Left kidney (tissue), 1 donor: ENCODE measurements at regions not wholly inside any gene's neighbourhood (a gene's known extent, or its start where the extent isn't known, plus 50 kb on each side); places are given as distances from the start of the nearest gene placed in this dataset.

Experiments used
- DNase-seq: peaks from one replicate; pipeline ENCODE4 v3.0.0-alpha.2; 2013

DNA sequence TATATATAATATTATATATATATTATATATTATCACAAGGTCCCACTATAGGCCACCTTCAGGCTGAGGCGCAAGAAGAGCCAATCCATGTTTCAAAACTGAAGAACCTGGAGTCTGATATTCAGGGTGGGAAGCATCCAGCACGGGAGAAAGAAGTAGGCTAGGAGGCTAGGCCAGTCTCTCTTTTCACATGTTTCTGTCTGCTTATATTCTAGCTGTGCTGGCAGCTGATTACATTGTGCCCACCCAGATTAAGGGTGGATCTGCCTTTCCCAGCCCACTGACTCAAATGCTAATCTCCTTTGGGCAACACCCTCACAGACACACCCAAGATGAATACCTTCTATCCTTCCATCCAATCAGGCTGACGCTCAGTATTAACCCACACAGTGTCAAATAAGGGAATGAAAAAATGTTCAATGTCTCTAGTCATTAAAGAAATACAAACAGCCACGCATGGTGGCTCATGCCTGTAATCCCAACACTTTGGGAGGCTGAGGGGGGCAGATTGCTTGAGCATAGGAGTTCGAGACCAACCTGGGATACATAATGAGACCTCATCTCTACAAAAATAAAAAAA lies 135.4 kb upstream of the PCBD1 start:
- DNase-seq = no peak

DNA sequence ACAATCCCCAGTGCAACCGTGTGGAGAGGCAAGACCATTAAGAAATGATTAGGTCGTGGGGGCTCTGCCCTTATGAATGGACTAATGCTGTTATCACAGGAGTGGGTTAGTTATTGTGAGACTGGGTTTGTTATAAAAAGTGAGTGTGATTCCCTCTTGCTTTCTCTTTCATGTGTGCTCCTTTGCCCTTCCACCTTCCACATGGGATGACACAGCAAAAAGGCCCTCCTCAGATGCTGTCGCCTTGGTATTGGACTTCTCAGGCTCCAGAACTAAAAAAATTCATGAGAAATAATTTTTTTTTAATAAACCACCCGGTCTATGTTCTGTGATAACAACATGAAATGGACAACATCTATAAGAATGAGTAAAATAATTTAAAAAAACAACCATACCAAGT lies 136.1 kb upstream of the PCBD1 start:
- DNase-seq = no peak

DNA sequence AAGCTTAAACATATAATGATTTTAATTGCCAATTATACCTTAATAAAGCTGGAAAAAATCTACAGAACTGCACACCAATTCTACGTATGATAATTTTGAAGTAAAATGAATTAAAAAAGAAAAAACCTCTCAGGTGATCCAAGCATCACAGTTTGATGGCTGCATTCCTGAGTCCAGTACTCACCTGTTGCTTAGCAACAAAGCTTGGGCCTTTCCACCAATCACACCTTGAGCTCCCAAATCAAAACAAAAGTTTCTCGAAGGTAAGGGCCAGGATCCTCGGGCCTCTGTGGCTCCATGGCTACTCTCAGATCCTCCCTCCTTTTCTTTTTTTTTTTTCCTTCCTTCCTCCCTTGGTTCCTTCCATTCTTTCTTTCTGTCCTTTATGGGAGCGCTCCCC lies 137.2 kb upstream of the PCBD1 start:
- no peak for DNase-seq

DNA sequence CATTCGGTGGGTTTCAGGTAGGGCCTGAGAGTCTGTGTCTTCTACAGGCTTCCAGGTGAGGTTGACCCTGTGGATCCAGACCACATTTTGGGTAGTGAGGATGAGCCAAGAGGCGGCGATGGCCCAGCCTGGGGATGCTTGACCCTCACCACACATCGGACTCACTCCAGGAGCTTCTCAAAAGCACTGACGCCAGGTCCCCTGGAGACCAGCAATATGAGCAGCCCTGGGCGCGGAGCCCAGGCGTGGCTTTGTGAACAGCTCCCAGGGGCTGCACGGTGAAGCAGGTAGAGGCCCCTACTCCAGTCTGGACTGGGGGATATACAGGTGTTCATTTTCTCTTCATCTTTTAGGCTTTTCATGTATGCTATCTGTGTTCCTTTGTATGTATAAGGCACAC lies 139.7 kb upstream of the PCBD1 start:
- DNase-seq = no peak

DNA sequence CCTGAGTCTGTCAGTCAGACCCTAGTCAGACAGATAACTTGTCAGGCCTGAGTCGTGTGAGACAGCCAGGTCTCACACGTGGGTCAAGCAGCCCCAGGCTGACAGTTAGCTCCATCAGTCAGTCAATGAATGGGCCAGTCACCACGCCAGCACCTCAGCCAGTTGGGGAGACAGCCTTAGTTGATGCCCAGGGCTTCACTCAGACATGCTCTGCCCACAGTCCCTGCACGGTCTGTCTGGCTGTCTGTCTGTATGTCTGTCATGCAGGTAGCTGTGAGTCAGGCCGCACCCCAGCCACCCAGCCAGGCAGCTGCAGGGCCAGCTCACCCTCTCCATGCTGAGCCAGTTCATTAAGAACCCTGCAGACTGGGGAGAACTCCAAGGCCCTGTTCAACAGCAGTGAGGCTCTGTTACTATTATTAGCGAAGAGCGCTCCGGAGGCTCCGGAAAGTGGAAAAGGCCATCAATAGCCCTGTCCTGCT lies 141.1 kb upstream of the PCBD1 start:
- DNase-seq = no peak

DNA sequence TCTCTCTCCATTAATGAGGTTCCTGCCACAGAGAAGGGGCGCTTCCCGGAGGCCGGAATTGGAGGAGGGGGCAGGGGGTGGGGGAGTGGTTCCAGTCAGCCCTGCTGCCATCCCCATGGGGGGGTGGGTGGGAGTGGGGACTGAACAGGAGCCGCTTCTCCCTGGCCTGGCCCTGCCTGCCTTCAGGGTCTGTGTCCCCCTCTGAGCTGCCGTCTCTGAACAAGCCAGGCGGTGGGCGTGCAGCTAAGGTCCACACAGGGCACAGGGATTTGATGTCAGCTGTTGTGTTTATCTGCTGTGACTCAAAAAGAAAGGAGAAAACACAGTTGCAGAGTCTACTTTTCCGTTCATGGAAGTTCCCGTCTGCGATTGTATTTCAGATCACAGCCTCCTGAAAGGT lies 141.5 kb upstream of the PCBD1 start:
- DNase-seq = no peak

DNA sequence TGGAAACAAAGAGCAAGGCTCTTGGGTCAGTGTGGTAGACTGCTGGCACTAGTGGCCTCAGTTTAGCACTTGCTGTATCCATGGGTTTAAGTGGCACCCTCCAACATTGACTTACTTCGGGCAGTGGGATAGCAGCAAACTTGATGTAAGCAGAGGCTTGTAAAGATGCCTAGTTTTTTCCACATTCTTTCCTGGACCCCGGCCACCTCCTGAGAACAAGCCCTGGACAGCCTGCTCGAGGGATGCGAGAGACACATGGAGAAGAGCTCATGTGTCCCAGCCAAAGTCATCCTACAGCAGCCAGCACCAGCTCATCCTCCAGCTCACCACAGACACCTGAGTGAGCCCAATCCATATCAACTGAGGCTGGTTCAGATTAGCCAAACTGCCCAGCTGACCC lies 142.7 kb upstream of the PCBD1 start:
- no peak for DNase-seq

DNA sequence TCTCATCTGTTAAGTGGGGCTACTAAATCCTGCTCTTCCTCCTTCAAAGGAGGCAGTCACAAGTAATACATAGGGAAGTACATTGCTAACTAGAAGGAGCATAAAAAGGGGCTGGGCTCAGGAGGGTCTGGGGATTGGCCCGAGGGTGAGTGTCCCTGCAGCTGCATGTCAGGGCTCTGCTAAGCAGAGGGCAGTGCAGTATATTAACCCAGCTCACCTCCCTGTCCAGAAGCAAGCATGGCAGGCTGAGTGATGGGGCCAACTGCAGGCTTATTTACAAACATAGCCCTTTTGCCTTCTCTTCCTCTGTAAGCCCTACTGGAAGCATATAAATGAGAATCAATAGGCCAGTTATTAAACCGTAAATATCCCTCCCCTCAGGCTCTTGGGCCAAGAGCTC lies 143.2 kb upstream of the PCBD1 start:
- DNase-seq = no peak

DNA sequence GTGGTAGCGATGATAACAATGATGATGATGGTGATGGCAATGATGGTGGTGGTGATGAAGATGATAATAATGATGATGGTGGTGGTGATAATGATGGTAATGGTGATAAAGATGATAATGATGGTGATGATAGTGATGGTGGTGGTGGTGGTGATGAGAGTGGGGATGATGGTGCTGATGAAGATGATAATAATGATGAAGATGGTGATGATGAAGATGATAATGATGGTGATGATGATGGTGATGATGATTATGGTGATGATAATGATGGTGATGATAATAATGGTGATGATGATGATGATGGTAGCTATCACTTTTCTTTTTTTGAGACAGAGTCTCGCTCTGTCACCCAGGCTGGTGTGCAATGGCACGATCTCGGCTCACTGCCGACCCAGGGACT lies 144.5 kb upstream of the PCBD1 start:
- no peak for DNase-seq

DNA sequence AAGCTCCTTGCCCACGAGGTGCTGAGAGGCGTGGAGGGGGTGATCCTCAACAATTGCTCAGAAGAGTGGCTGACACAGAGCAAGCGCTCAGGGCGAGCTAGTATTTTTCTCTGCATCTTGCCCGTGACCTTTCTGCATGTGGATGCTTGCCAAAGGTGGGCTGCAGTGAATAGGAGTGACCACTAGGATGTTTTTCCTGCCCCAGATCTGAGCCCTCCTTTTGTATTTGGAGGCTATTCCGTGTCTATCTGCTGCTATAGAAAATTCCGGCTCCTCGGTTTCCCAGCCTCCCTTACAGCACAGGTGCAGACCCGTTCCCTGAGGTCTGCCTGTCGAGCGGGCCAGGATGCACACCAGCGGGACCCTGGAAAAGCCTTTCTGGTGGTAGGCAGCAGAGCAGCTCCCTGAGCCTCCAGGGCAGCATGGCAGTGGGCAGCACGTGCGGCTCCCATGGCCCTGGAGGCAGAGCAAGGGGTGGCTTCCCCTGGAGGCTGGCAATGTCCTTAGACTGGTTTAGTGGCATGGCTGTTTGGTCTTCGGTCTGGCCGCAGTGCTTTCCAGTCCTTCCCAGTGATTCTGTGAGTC lies 145.1 kb upstream of the PCBD1 start:
- no peak for DNase-seq

DNA sequence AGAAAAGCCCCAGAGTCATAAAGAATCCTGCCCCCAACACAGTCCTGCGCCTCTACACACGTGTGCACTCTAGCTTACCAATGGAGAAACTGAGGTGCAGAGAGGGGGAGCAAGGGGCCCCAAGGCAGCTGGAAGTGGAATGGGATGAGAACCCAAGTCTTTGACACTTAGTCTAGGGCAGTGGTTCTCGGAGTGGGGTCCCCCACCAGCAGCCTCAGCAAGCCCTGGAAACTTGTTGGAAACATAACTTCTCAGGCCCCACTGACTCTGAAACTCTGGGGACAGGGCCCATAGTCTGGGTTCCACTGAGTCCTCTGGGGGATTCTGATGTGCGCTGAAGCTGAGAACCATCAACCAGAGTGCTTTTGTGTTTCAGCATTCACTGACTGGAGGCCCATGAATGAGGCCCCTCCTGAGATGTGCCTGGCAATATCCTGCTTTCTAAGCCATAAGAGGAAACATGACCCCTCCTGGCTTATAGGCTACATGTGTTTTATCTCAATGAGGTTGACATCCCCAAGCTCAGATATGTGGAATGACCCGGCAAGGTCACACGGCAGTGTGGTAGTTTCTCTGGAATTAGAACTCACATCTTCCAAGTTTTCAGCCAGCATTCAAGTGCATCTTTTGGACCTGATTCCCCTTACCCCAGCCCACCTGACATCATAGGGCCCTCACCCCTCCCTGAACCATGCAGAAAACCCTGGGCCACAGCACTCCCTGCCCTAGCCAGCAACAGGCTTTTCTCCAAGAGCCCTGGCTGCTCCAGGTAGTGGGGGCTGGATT lies 147.3 kb upstream of the PCBD1 start:
- DNase-seq = peak; percentile 61

DNA sequence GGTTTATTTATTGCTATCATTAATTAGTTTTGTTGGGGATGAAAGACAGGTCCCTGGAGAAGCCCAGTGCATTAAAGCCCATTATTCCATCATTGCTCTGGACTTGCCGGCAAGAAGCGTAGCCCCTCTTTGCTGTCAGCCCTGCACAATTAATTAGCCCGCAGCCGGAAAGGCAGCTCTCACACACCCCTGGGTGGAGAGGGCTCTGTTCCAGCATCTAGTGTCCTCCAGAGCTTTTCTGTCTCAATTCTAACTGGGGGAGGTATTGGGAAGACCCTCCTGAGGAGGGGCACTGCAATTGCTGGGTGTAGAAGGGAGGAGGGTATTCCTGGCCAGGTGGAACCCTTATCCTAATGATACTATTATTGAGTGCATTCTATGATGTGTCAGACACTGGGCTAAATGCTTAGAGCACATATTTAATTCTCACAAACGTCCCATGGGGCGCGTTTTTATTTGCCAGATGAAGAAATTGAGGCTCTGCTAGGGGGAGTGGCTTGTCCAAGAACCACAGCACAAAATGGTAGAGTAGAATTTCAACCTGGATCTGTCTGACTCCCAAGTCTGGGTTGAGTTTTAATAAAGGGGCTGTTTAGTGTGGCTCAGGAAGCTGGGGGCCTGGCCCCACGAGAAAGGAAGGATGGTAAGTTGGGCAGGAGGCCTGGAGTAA lies 148.1 kb upstream of the PCBD1 start:
- peak; percentile 28 for DNase-seq

DNA sequence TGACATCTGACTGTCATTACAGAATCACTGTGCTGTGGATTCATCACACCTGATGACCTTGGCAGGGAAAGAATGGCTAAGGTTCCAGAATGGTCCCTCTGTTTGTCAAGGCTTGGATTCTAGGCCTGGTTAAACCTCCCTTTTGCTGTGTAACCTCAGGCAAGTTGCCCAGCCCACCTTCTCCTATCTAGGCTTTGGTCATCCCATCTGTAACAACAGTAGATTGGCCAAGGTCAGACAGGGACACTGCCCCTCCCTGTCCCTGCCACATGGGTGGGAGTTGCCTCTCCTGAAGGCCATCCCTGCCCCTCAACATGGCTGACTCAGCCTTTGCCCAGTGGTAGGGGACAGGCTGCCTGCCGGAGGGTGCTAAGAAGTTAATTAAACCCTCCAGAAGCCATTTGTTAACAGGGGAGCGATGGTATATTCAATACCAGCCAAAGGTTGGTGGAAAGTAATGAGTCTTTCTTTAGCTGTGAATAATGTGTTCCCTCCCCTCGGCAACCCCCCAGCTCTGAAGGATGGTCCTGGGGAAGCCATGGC lies 149.8 kb upstream of the PCBD1 start:
- DNase-seq = no peak

DNA sequence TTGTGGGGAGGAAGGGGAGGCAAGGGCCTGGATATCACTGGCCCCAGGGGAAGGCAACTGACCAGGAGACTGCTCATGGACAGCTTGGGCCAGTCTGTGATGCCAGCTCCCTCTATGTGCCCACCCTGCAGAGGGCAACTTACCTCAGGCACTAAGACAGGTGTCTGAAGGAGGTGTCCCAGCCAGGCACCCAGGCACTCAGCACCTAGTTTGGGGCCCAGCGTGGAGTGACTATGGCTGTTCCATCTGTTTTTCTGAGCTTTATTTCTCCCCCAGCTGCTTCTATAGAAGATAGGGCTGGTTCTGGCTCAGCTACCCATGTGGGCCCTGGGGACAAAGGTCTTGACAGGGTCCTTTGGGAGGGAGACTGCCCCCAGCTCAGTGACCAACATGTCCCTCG lies 150.6 kb upstream of the PCBD1 start:
- DNase-seq = no peak

DNA sequence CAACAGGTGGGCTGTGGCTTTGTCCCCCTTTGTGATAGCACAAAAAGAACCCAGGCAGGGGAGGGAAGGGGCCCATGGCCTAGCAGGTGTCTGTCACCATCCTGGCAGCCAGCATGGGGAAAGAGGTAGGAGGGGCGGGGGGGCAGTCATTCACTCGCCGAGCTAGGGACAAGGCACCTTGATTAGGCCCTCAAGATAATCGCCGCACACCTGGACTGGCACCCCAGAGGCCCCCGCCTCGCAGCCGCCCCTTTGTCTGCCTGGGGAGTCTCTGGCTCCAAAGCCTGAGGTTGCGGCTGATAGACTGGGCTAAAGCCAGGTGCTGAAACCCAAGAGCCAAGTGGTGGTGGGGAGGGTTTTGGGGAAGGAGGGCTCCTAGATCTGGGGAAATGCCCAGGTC lies 151.2 kb upstream of the PCBD1 start:
- no peak for DNase-seq

DNA sequence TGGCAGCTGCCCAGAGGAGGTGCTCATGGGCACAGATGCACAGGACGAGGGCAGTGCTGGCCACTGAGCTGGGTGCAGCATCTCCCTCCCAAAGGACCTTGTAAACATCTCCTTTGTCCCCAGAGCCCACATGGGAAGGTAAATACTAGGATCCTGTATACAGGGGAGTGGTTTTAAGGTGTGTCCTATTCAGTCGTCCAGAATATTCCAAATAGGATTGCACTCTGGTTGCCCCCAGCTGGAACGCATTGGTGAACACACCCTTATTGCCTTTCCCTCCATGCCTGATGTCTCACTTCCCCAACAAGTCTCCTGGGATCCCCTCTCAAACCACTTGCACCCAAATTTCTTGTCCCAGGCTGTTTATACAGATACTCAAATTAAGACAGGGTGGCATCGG lies 152.0 kb upstream of the PCBD1 start:
- DNase-seq = no peak

DNA sequence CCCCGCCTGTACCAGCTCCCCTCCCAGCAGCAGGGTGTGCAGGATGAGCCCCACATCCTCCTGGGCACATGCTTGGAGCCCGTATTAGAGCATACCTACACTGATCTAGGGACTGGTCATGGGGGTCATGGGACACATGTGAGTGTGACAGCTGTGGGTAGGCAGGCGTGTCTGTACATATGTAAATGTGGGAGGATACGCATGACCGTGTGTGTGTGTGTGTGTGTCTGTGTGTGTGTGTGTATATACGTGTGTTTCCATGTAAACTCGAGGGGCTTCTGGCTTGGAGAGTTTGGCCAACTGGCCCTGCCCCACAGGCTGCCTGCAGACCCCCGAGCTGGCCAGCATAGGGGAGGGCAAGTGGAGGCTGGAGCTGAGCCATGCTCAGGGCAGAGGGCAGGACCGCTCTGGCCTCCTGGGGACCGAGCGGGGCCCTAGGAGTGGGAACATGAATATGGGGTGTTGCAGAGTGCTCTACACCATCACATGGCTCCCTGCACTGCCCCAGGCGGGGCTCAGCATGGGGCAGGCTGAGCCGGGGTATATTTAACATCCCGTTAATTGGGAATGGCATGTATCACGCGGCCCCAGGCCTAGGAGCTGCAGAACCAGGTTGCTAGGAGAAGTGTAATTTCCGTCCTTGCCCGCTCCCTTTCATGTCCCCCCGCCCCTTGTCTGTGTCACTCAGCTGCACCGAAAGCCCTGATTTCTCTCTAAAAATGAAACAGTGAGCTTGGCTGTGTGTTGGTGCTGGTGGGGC lies 152.7 kb upstream of the PCBD1 start:
- no peak for DNase-seq

DNA sequence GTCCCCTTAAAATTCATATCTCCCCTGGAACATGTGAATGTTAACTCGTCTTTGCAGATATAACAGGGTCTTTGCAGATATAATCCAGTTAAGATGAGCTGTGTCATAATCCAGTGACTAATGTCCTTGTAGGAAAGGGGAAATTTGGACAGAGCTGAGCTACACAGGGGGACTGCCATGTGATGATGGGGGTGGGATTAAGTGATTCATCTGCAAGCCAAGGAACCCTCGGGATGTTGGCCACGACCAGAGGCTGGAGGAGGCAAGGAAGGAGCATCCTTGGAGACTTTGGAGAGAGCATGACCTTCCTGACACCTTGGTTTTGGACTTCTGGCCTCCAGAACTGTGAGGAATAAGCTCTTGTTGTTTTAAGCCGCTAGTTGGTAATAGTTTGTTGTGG lies 153.9 kb upstream of the PCBD1 start:
- DNase-seq = no peak

DNA sequence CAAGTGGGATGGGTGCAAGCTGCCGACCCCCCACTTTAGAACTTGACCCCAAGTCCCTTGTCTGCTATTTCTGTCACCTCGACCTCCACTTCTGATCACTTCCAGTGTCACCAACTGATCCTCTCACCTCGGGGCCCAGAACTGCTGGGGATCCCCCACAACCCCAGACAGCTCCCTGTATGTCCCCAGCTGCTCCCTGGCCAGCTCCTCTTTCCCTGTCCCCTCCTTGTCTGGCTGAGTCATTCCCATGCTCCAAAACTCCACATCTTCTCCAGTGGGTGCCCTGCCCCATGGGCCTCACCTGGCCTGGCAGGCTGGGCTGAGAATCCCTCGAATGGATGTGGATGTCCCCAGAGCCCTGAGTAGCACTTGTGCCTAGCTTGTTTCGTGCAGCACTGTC lies 154.3 kb upstream of the PCBD1 start:
- no peak for DNase-seq

DNA sequence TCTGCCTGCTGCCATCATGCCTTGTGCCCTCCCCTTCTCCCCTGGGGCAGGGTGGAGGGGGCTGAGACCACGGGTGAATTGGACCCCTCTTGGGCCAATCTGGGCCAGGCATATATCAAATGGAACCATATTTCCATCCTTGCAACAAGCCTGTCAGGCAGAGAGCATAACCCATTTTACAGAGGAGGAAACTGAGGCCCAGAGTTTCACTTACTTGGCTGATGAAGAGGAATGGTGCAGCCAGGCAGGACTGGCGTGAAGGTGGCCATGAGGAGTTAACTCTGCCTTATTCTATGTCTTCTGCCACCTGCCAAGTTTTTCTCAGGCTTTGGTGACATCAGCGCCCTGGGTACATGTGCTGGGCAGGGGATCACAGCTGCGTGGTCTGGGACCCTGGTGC lies 155.5 kb upstream of the PCBD1 start:
- no peak for DNase-seq

DNA sequence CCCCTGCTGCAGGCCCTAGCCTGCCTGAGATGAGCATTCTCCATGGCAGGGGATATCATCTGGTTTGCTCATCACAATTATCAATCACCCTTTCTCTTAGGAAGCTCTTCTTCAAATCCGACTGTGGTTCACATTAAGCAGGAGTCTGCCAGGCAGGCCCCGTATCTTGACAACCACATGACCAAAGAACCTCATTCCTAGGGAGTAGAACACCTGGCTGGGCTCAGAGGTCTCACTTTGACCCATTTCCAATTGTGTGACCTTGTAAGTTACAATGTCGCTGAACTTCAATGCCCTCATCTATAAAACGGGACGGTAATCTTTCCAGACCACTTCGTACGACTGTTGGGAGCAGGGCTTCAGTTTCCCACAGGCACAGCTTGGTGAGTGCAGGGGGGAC lies 156.4 kb upstream of the PCBD1 start:
- no peak for DNase-seq

DNA sequence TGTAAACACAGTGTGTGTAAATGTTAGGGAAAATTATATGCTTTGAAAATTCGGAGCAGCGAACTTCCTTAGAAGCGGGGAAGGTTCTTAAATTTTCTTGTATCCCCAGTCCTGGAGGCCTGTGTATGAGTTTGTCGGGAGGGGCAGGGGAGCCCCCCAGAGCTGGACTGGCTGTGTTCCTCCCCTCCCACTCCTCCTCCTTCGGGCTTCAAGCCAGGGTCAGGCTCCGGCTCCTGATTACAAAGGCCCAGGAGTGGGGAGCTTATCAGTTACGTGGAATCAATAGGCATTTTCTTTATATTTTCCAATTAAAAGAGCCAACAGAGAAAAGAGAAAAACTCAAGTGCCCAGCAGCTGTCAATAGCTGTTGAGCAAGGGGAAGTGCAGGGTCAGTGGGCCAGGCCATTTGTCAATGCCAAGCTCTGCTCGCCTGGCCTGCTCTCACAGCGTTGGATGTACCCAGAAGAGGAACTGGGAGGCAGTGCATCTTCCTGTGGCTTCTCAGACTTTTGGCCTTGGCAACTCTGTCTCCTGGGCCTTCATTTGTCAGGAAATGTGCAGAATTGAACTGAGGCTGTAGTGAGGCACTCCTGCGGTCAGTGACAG lies 156.9 kb upstream of the PCBD1 start:
- DNase-seq = no peak
